Activated effector memory CD4-positive, alpha-beta T cell treated with anti-CD3 and anti-CD28 coated beads, Interleukin-2, amount 50 U/mL, for 16 hours (primary cell): ENCODE measurements at regions not wholly inside any gene's neighbourhood (a gene's known extent, or its start where the extent isn't known, plus 50 kb on each side); places are given as distances from the start of the nearest gene placed in this dataset.
"Not testable (repeated sequence)": the region's sequence is repeated elsewhere in the genome, so short reads cannot be mapped to it uniquely, and the experiment has no call there.

ENCODE experiments used
- DNase-seq: peaks from one replicate; pipeline ENCODE4 v3.0.0-alpha.2; 2020

- DNase-seq, result no peak
Observed at GRCh38 chr2:185274718-185275484, 463.7 kb upstream of the FSIP2 start.

- DNase-seq, result not testable (repeated sequence)
Observed at GRCh38 chr2:185275979-185276378, 462.6 kb upstream of the FSIP2 start.

GRCh38 chr2:185278761-185279160 lies 459.8 kb upstream of the FSIP2 start:
- no peak for DNase-seq

- no peak for DNase-seq
Observed at GRCh38 chr2:185279999-185280398, 458.6 kb upstream of the FSIP2 start.

DNA sequence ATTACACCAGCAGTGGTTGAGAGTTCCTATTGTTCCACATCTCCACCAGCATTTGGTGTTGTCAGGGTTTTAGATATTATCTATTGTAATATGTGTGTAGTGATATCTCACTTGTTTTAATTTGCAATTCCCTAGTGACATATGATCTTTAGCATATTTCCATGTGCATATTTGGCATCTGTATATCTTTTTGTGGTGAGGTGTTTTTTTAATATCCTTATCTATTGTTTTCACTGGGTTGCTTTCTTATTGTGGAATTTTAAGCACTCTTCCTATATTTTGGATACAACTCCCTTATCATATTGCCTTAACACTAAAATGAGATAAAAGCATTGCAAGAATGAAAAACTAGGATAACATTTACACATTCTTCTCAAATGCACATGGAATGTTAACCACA lies 453.9 kb upstream of the FSIP2 start:
- no peak for DNase-seq

- not testable (repeated sequence) for DNase-seq
Observed at GRCh38 chr2:185290012-185290411, 448.6 kb upstream of the FSIP2 start.

DNA sequence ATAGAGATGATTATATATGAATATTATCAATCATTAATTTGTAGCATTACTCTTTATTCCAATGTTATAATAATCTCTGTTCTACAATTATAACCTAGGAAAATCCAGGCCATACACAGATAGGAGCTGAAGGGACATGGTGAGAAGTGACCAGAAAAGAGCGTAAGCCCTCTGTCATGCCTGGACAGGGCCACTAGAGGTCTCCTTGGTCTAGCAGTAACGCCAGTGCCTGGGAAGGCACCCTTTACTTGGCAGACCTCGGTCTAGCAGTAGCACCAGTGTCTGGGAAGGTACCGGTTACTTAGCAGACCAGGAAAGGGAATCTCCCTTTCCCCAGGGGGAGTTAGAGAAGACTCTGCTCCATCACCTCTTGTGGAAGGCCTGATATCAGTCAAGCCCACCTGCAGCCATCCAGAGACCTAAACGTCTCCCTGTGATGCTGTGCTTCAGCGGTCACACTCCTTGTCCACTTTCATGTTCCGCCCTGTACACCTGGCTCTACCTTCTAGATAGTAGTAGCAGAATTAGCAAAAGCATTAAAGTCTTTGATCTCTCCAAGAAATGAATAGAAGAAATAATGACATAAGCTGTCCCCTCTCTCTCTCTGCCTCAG lies 447.5 kb upstream of the FSIP2 start:
- DNase-seq, result no peak

DNA sequence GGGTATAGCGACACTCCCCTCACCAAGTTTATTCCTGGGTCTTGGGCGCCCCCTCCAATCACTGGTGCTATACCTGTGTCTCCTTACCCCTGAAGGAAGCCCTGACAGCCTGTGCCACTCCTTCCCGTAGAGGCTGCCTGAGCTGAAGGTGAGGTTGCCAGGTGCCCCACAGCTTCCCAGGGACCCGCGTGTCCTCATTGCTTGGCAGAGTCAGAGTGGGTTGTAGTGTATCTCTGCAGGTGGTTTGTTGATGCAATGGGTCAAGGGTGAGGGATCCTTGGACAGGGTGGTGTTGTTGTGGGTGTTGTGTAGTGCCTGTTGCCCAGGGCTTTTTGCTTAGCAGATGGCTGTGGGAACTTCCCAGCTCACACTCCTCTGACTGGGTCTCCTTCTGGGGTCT lies 438.7 kb upstream of the FSIP2 start:
- DNase-seq, result no peak

- DNase-seq, result no peak
Observed at GRCh38 chr2:185306119-185306518, 432.5 kb upstream of the FSIP2 start.

DNA sequence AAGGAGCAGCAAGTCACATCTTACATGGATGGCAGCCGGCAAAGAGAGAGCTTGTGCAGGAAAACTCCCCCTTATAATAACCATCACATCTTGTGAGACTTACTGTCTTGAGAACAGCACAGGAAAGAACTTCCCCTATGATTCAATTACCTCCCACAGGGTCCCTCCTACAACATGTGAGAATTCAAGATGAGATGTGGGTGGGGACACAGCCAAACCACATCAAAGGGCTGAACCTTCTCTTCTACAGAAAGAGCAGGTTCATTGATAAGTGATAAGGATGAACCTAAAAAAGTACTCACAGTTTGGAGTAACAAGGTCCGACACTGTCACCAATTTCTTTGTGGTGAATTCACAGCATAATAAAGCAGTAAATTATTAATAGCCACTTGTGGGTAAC lies 422.2 kb upstream of the FSIP2 start:
- no peak for DNase-seq

DNA sequence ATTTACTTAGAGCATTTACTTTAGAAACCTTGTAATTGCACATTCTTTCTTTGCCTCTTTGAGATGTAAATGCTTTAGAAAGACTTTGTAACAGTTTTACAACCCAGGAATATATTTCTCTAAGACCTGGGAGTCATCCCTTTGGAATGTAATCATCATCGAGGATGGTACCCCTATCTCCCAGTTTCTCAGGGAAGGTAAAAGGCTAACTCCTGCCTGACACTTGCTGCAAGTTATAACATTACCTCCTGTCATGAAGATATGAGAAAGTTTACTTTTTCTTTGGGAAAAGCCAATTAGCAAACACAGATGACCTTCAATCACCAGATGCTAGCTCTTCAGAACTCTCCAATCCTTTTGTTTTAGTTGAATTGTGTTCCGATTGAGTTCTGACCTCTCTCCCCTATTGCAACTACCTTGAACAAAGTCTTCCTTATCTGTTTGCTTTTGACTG lies 420.3 kb upstream of the FSIP2 start:
- DNase-seq, result no peak

- no peak for DNase-seq
Observed at GRCh38 chr2:185335879-185336278, 402.7 kb upstream of the FSIP2 start.

- DNase-seq, result no peak
Observed at GRCh38 chr2:185337033-185337432, 401.6 kb upstream of the FSIP2 start.

DNA sequence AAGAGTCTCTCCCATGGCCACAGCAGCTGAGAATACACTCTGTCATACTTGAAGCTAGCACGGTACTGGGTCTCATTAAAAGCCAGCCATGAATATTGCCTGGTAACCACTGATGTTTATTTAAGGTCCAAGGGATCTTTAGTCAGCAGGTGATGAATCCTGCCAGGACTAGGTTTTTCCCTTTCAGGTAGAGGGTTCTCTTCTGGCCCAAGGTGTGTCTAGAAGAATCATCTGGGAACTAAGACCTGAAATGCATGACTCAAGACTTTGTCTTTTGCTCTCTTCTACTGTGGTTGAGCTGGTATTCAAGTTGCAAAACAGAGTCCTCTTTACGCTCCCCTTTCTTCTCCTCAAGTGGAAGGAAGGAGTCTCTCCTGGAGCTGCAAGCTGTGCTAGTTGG lies 400.5 kb upstream of the FSIP2 start:
- DNase-seq, result no peak

DNA sequence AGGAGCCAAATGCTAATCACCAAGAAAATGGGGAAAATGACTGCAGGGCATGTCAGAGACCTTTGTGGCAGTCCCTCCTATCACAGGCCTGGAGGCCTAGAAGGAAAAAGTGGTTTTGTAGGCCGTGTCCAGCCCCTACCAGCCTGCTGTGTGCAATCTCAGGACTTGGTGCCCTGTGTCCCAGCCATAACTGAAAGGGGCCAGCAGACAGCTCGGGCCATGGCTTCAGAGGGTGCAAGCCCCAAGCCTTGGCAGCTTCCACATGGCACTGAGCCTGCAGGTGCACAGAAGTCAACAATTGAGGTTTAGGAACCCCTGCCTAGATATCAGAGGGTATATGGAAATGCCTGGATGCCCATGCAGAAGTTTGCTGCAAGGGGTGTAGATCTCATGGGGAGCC lies 391.2 kb upstream of the FSIP2 start:
- DNase-seq, result no peak

DNA sequence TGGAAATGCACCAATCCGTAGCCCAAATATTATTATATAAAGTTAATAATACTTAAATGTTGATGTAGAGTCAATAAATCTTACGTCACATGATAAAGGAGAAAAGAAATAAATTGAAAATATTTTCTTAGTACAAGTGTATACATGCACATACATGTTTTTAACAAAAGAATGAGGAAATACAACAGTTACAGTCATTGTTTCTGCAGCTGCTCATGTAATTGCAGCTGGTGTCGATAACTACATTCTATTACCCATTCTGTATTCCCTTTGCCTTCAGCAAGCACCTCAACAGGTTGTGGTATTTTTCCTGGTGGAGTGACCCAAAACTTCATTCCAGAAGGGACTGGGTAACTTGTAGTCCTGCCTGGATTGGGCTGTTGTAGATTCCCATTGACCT lies 377.8 kb upstream of the FSIP2 start:
- no peak for DNase-seq

DNA sequence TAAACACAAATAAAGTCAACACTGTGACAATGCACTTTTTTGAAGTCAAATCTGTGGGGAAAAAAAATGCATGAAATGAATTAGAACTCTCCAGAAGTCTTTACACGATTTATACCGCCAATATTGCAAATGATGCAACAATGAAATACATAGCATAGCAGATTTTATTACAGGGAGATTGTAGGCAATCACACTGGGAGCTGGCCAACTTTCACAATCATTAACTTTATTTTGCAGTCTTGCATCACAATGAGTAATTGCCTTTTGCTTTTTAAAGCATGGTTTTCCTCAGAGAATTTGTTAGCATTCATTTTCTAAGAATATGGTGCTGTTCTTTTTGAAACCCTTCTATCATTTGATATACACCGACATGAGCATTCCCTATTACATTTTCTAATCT lies 366.4 kb upstream of the FSIP2 start:
- DNase-seq, result no peak

- DNase-seq, result no peak
Observed at GRCh38 chr2:185373229-185373628, 365.4 kb upstream of the FSIP2 start.

DNA sequence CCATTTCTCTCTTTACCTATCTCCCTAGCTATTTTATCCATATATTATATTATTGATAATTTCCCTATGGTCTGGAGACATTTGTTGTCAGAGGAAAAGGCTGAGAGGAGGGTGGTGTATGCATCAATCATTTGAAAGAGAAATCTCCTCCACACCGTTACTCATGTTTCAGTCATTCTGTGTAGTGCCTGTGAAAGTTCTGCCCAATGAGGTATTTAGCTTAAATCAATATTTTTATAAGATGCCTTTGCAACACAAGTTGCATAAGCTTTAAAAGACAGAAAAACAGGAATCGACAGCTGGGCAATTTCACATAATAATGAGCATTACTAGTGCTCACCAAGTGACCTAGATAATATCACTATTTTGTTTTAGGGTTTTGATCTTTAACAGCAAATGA lies 363.7 kb upstream of the FSIP2 start:
- DNase-seq, result no peak

GRCh38 chr2:185375731-185376130 lies 362.9 kb upstream of the FSIP2 start:
- no peak for DNase-seq

DNA sequence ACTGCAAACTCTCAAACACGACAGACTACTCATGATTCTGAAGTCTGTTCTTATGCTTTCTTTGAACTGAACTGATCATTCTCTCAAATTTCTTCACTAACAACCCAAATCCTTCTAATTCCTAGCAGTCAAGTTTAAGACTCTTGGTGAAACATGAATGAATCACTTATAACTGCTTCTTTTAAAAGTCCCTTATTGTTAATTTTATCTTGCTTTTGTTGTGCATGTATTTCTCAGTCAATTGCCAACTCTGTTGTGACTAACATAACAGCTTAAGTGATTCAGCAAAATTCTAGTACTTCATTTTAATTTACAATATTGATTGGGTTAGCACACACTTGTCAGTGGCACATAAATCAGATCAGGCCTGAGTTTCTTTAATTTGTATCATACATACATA lies 357.0 kb upstream of the FSIP2 start:
- DNase-seq, result no peak

- DNase-seq, result no peak
Observed at GRCh38 chr2:185384822-185385560, 353.6 kb upstream of the FSIP2 start.

DNA sequence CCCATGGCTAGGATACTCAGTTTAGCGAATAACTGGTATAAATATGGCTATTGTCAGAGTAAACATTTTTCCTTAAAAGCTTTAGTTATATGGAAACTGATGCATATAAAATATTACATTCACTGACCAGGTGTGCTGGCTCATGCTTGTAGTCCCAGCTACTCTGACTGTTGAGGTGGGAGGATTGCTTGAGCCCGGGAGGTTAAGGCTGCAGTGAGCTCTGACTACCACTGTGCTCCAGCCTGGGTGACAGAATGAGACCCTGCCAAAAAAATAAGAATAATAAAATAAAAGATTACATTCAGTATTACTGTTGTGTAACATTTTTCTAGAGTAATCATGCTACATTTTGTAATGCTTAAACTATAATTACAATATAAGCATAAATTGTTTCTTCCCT lies 350.4 kb upstream of the FSIP2 start:
- no peak for DNase-seq

DNA sequence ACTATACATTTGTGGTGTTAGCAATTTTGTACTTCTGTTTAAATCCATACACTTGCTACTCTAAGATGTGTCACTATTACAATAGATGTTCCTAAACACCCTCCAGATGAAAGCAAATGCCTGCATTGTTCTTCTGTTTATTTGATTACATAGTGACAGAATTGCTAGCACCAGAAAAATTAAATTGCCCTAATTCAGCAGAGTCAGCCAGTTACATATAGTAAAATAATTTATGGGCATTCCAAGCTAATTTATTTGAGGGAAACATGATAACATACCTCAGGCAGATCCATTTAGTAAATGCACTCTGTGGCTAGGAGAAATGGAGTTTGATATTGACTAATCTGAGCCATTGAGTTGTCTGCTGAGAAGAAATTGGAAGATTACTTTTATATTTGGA lies 347.1 kb upstream of the FSIP2 start:
- no peak for DNase-seq
